Activated CD8-positive, alpha-beta memory T cell treated with anti-CD3 and anti-CD28 coated beads for 4 hours (primary cell): ENCODE measurements at regions not wholly inside any gene's neighbourhood (a gene's known extent, or its start where the extent isn't known, plus 50 kb on each side); places are given as distances from the start of the nearest gene placed in this dataset.

Experiments used
- DNase-seq, 2 donors: peaks; one replicate each; pipeline ENCODE4 v3.0.0-alpha.2; 2020; ENCODE audit warnings: low read depth in 2 of 2

- no peak for DNase-seq
Measured at GRCh38 chr5:110072651-110073050, 382.9 kb downstream of the MAN2A1 start.

- DNase-seq = no peak
Measured at GRCh38 chr5:110073534-110073933, 383.8 kb downstream of the MAN2A1 start.

GRCh38 chr5:110075656-110076055 is 385.9 kb downstream of the MAN2A1 start:
- DNase-seq = no peak

- DNase-seq = no peak
Measured at GRCh38 chr5:110077147-110077546, 387.4 kb downstream of the MAN2A1 start.

GRCh38 chr5:110082194-110082593 is 392.5 kb downstream of the MAN2A1 start:
- no peak for DNase-seq

- no peak for DNase-seq
Measured at GRCh38 chr5:110082863-110083262, 393.1 kb downstream of the MAN2A1 start.

- DNase-seq = no peak
Measured at GRCh38 chr5:110085826-110086225, 396.1 kb downstream of the MAN2A1 start.

- DNase-seq = peak; percentile 3 to 15
Measured at GRCh38 chr5:110086658-110087388, 397.1 kb downstream of the MAN2A1 start.

GRCh38 chr5:110087829-110088228 is 398.1 kb downstream of the MAN2A1 start:
- DNase-seq = no peak

- DNase-seq = no peak
Measured at GRCh38 chr5:110088676-110089436, 399.1 kb downstream of the MAN2A1 start.

- no peak for DNase-seq
Measured at GRCh38 chr5:110092955-110093785, 403.4 kb downstream of the MAN2A1 start.

GRCh38 chr5:110094109-110094508 is 404.4 kb downstream of the MAN2A1 start:
- no peak for DNase-seq

- DNase-seq = no peak
Measured at GRCh38 chr5:110094548-110094947, 404.8 kb downstream of the MAN2A1 start.

- DNase-seq = no peak
Measured at GRCh38 chr5:110096419-110096818, 406.7 kb downstream of the MAN2A1 start.

- DNase-seq = no peak
Measured at GRCh38 chr5:110099572-110099971, 409.8 kb downstream of the MAN2A1 start.

GRCh38 chr5:110103081-110103480 is 413.4 kb downstream of the MAN2A1 start:
- DNase-seq = no peak

GRCh38 chr5:110104060-110104725 is 414.5 kb downstream of the MAN2A1 start:
- no peak for DNase-seq

- DNase-seq = no peak
Measured at GRCh38 chr5:110104726-110105669, 415.3 kb downstream of the MAN2A1 start.

- DNase-seq = no peak
Measured at GRCh38 chr5:110105692-110106091, 416.0 kb downstream of the MAN2A1 start.

GRCh38 chr5:110106750-110107149 is 417.0 kb downstream of the MAN2A1 start:
- no peak for DNase-seq

- DNase-seq = no peak
Measured at GRCh38 chr5:110108520-110108919, 418.8 kb downstream of the MAN2A1 start.
